Lower lobe of right lung (tissue), 2 donors: ENCODE measurements at regions not wholly inside any gene's neighbourhood (a gene's known extent, or its start where the extent isn't known, plus 50 kb on each side); places are given as distances from the start of the nearest gene placed in this dataset.
A peak's percentile ranks its signal among the peaks of the same experiment; 100 is the strongest.

ENCODE experiments used
- ATAC-seq, 2 donors: fragments of 200-7000 bp; cut with Tn5 transposase; one replicate each; pipeline ENCODE4 v1.9.1; 2020 to 2022; ENCODE audit warnings: mild to moderate bottlenecking in 2 of 2, moderate library complexity in 2 of 2
- DNase-seq: peaks from one replicate; pipeline ENCODE4 v3.0.0-alpha.2; 2020
- H3K27ac ChIP-seq: fragments of 200-600 bp; one replicate; pipeline ENCODE4 v1.8.0; 2022
- H3K27me3 ChIP-seq: fragments of 200-600 bp; one replicate; pipeline ENCODE4 v1.8.0; 2022; ENCODE audit warnings: low read depth
- H3K36me3 ChIP-seq: fragments of 200-600 bp; one replicate; pipeline ENCODE4 v1.8.0; 2022; ENCODE audit warnings: mild to moderate bottlenecking
- H3K4me1 ChIP-seq: fragments of 200-600 bp; one replicate; pipeline ENCODE4 v1.8.0; 2022
- H3K4me3 ChIP-seq: fragments of 200-600 bp; one replicate; pipeline ENCODE4 v1.8.0; 2022; ENCODE audit warnings: mild to moderate bottlenecking
- H3K9me3 ChIP-seq: fragments of 200-600 bp; one replicate; pipeline ENCODE4 v1.8.0; 2022
- CTCF ChIP-seq: fragments of 200-600 bp; IDR thresholded peaks from one replicate; pipeline ENCODE4 v1.8.0; 2022; ENCODE audit warnings: antibody characterized with exemption, mild to moderate bottlenecking
- intact Hi-C: fragments of 100-400 bp; cut with DNase I; formaldehyde crosslinking; loops from one replicate; pipeline ENCODE4 v1.11.0; 2022
- donor health status: DM: no; HTN: yes; CAD: no; lungs with severe emphysema.

- ATAC-seq (no peak), DNase-seq (no peak)
- Histone ChIP-seq H3K4me3 (no peak overlapping the region), H3K4me1 (no peaks in the 10 kb centered on the region), H3K27me3 (no peaks in the 10 kb centered on the region), H3K9me3 (no peaks in the 10 kb centered on the region), H3K27ac (no peak overlapping the region), H3K36me3 (no peaks in the 10 kb centered on the region)
- no peak for TF ChIP-seq CTCF
- intact Hi-C loops, result no loop called here
Measured at GRCh38 chr3:66713921-66714320, 213.1 kb upstream of the LRIG1 start.

- DNase-seq (no peak), ATAC-seq (no peak)
- H3K36me3 ChIP-seq, result no peaks in the 10 kb centered on the region
- no peaks in the 10 kb centered on the region for H3K9me3 ChIP-seq
- no peak overlapping the region for H3K27ac ChIP-seq
- no peak for TF ChIP-seq CTCF
- no peak overlapping the region for H3K4me3 ChIP-seq
- intact Hi-C loops, result no loop called here
- no peaks in the 10 kb centered on the region for H3K4me1 ChIP-seq
- no peaks in the 10 kb centered on the region for H3K27me3 ChIP-seq
Measured at GRCh38 chr3:66715806-66716205, 215.0 kb upstream of the LRIG1 start.

- intact Hi-C loops, result no loop called here
- H3K9me3 ChIP-seq, result no peaks in the 10 kb centered on the region
- ATAC-seq (no peak), DNase-seq (no peak)
- H3K36me3 ChIP-seq, result no peaks in the 10 kb centered on the region
- H3K27me3 ChIP-seq, result no peaks in the 10 kb centered on the region
- H3K4me1 ChIP-seq, result peaks cover 3% of the 10 kb centered on the region
- no peak overlapping the region for H3K4me3 ChIP-seq
- no peak for TF ChIP-seq CTCF
- no peak overlapping the region for H3K27ac ChIP-seq
Measured at GRCh38 chr3:66717806-66718205, 217.0 kb upstream of the LRIG1 start.

GRCh38 chr3:66719796-66720356 is 219.1 kb upstream of the LRIG1 start:
- Histone ChIP-seq H3K36me3 (no peaks in the 10 kb centered on the region), H3K27me3 (no peaks in the 10 kb centered on the region), H3K27ac (no peak overlapping the region), H3K4me3 (no peak overlapping the region), H3K4me1 (peaks cover 10% of the 10 kb centered on the region), H3K9me3 (no peaks in the 10 kb centered on the region)
- peak in 1 of 2 donors; percentile 60 for ATAC-seq
- TF ChIP-seq CTCF, result no peak
- no peak for DNase-seq
- intact Hi-C loops, result no loop called here

GRCh38 chr3:66720508-66720907 is 219.7 kb upstream of the LRIG1 start:
- ATAC-seq, result peak in 1 of 2 donors; percentile 55
- TF ChIP-seq CTCF, result no peak
- intact Hi-C loops, result no loop called here

GRCh38 chr3:66722675-66723074 is 221.9 kb upstream of the LRIG1 start:
- Histone ChIP-seq H3K4me1 (peaks cover 10% of the 10 kb centered on the region), H3K9me3 (no peaks in the 10 kb centered on the region), H3K36me3 (no peaks in the 10 kb centered on the region), H3K27ac (no peak overlapping the region), H3K4me3 (no peak overlapping the region), H3K27me3 (no peaks in the 10 kb centered on the region)
- no peak for DNase-seq
- intact Hi-C loops, result no loop called here
- no peak for TF ChIP-seq CTCF
- peak; percentile 48 to 67 for ATAC-seq

More at GRCh38 chr3:66720508-66720907, 219.7 kb upstream of the LRIG1 start:
- Histone ChIP-seq H3K4me1 (peaks cover 10% of the 10 kb centered on the region), H3K36me3 (no peaks in the 10 kb centered on the region), H3K27ac (no peak overlapping the region), H3K27me3 (no peaks in the 10 kb centered on the region), H3K4me3 (no peak overlapping the region), H3K9me3 (no peaks in the 10 kb centered on the region)
- DNase-seq, result no peak
